ENCODE measurements at regions not wholly inside any gene's neighbourhood (a gene's known extent, or its start where the extent isn't known, plus 50 kb on each side); places are given as distances from the start of the nearest gene placed in this dataset.

DNA sequence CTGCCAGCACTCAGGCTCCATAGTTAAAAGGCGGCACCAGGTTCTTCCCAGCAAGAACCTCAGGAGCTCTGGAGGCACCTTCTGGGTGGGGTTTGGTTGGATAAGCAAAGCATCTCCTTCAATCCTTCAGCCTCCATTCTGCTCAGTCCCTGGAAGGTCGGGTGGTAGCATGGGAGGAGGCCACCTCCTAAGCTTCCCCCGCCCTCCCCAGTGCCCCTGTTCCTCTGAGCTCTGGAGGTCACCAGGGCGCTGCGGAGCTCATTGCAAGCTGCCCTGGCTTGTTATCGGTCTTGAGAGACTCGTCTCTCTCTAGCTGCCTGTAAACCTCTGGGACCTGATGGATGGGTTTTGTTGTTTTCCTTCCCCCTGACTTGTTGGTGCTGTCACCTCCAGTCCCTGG lies 124.8 kb downstream of the RPLP1 start:
- no peak for DNase-seq

GRCh38 chr15:69578252-69578651 lies 125.6 kb downstream of the RPLP1 start:
- DNase-seq: no peak

- DNase-seq: no peak
These were observed 126.4 kb downstream of the RPLP1 start for GRCh38 chr15:69578787-69579583.

DNA sequence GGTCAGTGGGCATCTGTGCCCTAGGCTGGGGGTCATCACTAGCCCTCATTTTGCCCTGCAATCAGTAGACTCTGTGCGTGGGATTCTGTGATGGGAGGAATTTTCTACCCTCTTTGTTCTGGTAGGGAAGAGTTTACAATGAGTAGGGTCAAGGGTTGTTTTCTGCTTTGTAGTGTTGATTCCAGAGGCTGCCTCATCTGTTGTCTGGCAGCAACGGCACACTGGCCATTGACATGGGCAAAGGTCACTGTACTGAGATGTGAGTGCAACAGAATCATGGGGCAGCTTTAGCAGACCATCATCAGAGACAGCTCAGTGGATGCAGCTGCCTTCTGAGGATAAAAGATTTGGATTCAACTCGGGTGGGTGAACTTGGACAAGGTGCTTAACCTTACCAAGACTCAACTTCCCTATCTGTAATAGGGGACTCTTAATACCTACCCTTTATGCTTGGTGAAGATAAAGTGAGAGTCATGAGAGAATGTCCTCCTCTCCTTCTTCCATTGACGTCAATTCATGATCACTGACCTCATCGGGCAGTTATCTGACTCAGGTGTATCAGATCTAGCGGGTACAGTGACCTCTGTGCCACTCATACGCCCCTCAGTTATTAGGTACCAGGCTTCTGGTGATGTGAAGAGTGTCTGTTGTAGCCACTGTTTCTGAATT lies 127.5 kb downstream of the RPLP1 start:
- DNase-seq: no peak

DNA sequence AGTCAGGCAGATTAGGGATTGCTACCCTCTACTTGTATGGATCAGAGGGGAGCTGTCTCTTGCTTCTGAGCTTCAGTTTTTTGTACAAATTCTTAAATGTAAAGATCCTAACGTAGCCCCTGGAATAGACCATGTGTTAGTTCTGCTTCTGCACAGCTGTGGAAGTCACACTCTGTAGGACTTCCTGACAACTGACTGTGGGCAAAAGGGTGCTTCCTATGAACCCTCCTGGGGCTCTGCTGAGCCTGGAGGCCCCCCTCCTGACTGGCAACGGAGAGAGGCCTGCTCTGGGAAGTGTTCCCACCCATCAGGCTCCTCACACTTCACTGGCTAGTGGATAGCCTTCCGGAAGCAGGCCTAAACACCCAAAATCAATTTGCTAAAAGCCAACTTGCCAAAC lies 131.0 kb downstream of the RPLP1 start:
- no peak for DNase-seq

DNA sequence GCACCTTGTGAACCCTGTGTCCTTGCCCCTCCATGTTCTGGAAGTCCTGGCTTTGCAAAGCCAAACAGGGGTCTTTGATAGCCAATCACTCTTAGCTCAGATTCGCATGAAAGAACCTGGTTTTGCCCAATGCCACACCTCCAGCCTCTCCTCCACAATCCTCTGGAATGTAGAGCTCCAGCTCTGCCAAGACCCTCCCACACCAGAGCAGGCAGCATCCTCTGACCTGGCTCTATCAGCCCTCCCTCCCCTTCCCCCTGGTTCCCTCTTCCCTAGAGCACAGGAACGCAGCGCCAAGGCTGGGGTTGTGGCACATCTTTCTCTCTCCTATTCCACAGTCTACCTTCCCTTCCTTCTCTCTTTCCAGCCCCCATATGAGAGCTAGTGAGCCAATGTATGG lies 133.3 kb downstream of the RPLP1 start:
- no peak for DNase-seq

- no peak for DNase-seq
These were observed 134.1 kb downstream of the RPLP1 start for GRCh38 chr15:69586721-69587120.

GRCh38 chr15:69587723-69588426 lies 135.3 kb downstream of the RPLP1 start:
- no peak for DNase-seq

GRCh38 chr15:69590201-69590710 lies 137.6 kb downstream of the RPLP1 start:
- no peak for DNase-seq

- DNase-seq: no peak
These were observed 138.4 kb downstream of the RPLP1 start for GRCh38 chr15:69590932-69591524.

GRCh38 chr15:69591905-69592508 lies 139.4 kb downstream of the RPLP1 start:
- no peak for DNase-seq

GRCh38 chr15:69592954-69593353 lies 140.3 kb downstream of the RPLP1 start:
- DNase-seq: no peak

GRCh38 chr15:69593488-69593887 lies 140.9 kb downstream of the RPLP1 start:
- DNase-seq: no peak

- no peak for DNase-seq
These were observed 141.7 kb downstream of the RPLP1 start for GRCh38 chr15:69593981-69594966.

- DNase-seq: no peak
These were observed 142.6 kb downstream of the RPLP1 start for GRCh38 chr15:69595009-69595791.

DNA sequence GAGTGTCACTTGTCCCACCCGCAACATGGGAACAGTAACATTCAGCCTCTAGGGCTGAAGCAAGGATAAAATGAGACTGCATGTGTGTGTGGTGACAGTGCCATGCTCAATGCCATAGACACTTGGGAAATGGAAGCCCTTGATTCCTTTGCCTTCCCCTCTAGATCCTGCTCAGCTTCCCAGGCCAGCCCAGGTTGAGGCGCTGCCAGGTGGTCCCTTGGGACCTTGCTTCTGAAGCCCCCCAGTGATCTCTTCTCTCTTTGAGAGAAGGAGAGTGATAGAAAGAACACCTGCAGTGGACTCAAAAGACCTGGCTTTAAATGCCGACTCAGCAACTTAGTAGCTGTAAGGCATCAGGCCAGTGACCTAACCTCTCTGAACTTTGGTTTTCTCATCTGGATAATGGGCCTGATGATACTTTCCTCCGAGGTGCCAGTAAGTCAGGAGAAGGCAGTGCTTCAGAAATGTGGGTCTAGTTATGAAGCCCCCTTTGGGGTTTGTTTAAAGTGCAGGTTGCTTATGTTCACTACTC lies 144.5 kb downstream of the RPLP1 start:
- DNase-seq: no peak

GRCh38 chr15:69599271-69599670 lies 146.7 kb downstream of the RPLP1 start:
- no peak for DNase-seq

DNA sequence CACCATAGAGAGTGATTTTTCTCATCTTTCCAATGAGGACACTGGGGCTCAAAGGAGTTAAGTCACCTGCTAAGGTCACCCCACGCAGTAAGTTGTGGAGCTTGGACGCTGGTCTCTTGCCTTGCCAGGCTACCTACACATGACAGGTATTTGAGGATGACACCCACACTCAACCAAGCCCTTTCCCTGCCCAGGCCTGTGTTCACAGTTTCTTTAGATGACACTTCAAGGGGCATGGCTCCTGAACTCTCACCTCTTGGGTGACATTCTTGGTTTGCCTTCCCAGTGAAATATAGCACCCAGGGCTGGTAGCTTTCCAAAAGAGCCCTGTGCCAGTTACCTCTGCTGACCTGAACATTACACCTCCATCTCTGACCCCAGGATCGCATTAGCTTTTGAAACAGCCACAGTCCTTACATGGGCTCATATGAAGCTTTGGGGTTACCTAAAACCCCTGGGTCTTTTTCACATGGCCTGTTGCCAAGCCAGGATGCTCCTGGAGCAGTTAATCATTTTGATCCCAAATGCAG lies 148.0 kb downstream of the RPLP1 start:
- no peak for DNase-seq

GRCh38 chr15:69601711-69602504 lies 149.3 kb downstream of the RPLP1 start:
- DNase-seq: no peak
